ENCODE measurements at regions not wholly inside any gene's neighbourhood (a gene's known extent, or its start where the extent isn't known, plus 50 kb on each side); places are given as distances from the start of the nearest gene placed in this dataset.

DNA sequence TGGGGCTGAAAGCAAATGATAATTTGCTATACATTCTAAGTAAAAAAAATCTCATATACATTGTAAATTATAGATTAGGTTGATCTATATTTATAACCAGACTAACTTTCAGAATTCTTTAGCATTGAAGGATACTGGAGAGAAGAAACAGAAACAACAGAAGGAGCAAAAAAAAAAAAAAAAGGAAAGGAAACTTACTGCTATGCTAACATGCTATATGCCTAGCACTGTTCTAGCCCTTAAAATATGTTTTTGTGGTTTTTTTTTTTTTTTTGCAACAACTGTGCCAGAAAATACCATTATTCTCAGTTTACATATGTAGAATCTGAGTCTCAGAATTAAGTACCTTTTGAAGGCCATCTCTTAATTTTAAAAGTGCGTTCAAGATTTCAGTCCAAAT is 204.9 kb upstream of the MC4R start:
- no peak overlapping the region for H3K56ac ChIP-seq (ENCODE audit: insufficient read length, low read depth, low read length)
- no peaks in the 10 kb centered on the region for H3K4me1 ChIP-seq (ENCODE audit: insufficient read depth, low read length)
- H2BK120ac ChIP-seq (ENCODE audit: low read depth, low read length, poor library complexity, severe bottlenecking), result no peak overlapping the region
- DNase-seq, result no peak
- H3K79me2 ChIP-seq (ENCODE audit: insufficient read depth, low read length), result no peaks in the 10 kb centered on the region
- no peak overlapping the region for H3K4me2 ChIP-seq (ENCODE audit: insufficient read depth, insufficient read length, low read length)
- no peak overlapping the region for H3K9ac ChIP-seq (ENCODE audit: extremely low read depth, insufficient read length, low read length)
- peaks cover 0 to 2% of the 10 kb centered on the region in 2 experiments; a peak in 2 of 5 replicates for H3K9me3 Mint-ChIP-seq
- no peak overlapping the region for H3K4me3 Mint-ChIP-seq
- no peak overlapping the region for H4K5ac ChIP-seq (ENCODE audit: insufficient read length, low read depth, low read length)
- no peaks in the 10 kb centered on the region for H3K79me1 ChIP-seq (ENCODE audit: insufficient read depth, low read depth, low read length, poor library complexity, severe bottlenecking)
- no peaks in the 10 kb centered on the region for H3K23me2 ChIP-seq (ENCODE audit: insufficient read length, low read depth, low read length, poor library complexity, severe bottlenecking)
- H3T11ph ChIP-seq (ENCODE audit: low read length), result no peak overlapping the region
- H3K27ac ChIP-seq (ENCODE audit: insufficient read length, low read depth, low read length), result no peak overlapping the region
- H3K4ac ChIP-seq (ENCODE audit: low read depth, low read length), result no peak overlapping the region
- H4K91ac ChIP-seq (ENCODE audit: insufficient read length, low read depth, low read length), result no peak overlapping the region
- no peaks in the 10 kb centered on the region for H3K9me3 ChIP-seq (ENCODE audit: control insufficient read depth, low read depth, low read length)
- no peak overlapping the region for H2BK5ac ChIP-seq (ENCODE audit: insufficient read length, low read length)
- no CpG with 5 or more reads among the region's 1 CpG for WGBS (ENCODE audit: extremely low coverage, insufficient read length, low lambda C conversion rate)
- no peaks in the 10 kb centered on the region for H3K27me3 ChIP-seq (ENCODE audit: insufficient read depth, low read length)
- no peak overlapping the region for H3K18ac ChIP-seq (ENCODE audit: insufficient read length, low read depth, low read length)
- H2BK15ac ChIP-seq (ENCODE audit: low read depth, low read length), result no peak overlapping the region
- H2AFZ ChIP-seq (ENCODE audit: low read length), result no peak overlapping the region
- no peak overlapping the region for H2BK12ac ChIP-seq (ENCODE audit: insufficient read length, low read depth, low read length)
- H3K4me1 Mint-ChIP-seq, result no peaks in the 10 kb centered on the region
- H3K27me3 Mint-ChIP-seq (ENCODE audit: low read depth), result no peaks in the 10 kb centered on the region
- H3K23ac ChIP-seq (ENCODE audit: insufficient read length, low read depth, low read length), result no peak overlapping the region
- H4K8ac ChIP-seq (replicated peaks; ENCODE audit: insufficient read length, low read depth, low read length), result no peak overlapping the region
- no peak overlapping the region for H3K14ac ChIP-seq (ENCODE audit: insufficient read depth, low read length)
- TF ChIP-seq, protein P1, sequence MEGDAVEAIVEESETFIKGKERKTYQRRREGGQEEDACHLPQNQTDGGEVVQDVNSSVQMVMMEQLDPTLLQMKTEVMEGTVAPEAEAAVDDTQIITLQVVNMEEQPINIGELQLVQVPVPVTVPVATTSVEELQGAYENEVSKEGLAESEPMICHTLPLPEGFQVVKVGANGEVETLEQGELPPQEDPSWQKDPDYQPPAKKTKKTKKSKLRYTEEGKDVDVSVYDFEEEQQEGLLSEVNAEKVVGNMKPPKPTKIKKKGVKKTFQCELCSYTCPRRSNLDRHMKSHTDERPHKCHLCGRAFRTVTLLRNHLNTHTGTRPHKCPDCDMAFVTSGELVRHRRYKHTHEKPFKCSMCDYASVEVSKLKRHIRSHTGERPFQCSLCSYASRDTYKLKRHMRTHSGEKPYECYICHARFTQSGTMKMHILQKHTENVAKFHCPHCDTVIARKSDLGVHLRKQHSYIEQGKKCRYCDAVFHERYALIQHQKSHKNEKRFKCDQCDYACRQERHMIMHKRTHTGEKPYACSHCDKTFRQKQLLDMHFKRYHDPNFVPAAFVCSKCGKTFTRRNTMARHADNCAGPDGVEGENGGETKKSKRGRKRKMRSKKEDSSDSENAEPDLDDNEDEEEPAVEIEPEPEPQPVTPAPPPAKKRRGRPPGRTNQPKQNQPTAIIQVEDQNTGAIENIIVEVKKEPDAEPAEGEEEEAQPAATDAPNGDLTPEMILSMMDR (conservative IDR thresholded peaks at IDR 0.05), result no peak
- no peak overlapping the region for H2BK20ac ChIP-seq (ENCODE audit: low read depth, low read length, poor library complexity, severe bottlenecking)
- H3K36me3 Mint-ChIP-seq (ENCODE audit: insufficient read depth in 1 of 3, low read depth in 3 of 3), result no peaks in the 10 kb centered on the region
- no peak overlapping the region for H3K27ac Mint-ChIP-seq
- H4K20me1 ChIP-seq (ENCODE audit: control insufficient read depth, insufficient read depth, insufficient read length), result no peaks in the 10 kb centered on the region
- no peak overlapping the region for H2AK5ac ChIP-seq (ENCODE audit: insufficient read length, low read length)
